ENCODE measurements at regions not wholly inside any gene's neighbourhood (a gene's known extent, or its start where the extent isn't known, plus 50 kb on each side); places are given as distances from the start of the nearest gene placed in this dataset.

GRCh38 chr3:3599016-3599415, 200.2 kb upstream of the LRRN1 start:
- no peak for DNase-seq
- Mint-ChIP-seq H3K27ac (no peak overlapping the region), H3K4me3 (no peak overlapping the region), H3K9me3 (no peaks in the 10 kb centered on the region), H3K27me3 (no peaks in the 10 kb centered on the region), H3K4me1 (no peaks in the 10 kb centered on the region), H3K36me3 (ENCODE audit: low read depth) (no peaks in the 10 kb centered on the region)
- intact Hi-C loops (cut with micrococcal nuclease) = no loop called here

- DNase-seq = no peak
- Mint-ChIP-seq H3K4me1 (no peaks in the 10 kb centered on the region), H3K9me3 (no peaks in the 10 kb centered on the region), H3K36me3 (ENCODE audit: low read depth) (no peaks in the 10 kb centered on the region), H3K27ac (no peak overlapping the region), H3K4me3 (no peak overlapping the region), H3K27me3 (no peaks in the 10 kb centered on the region)
- intact Hi-C loops (cut with micrococcal nuclease) = no loop called here
These were observed 204.2 kb upstream of the LRRN1 start for GRCh38 chr3:3594986-3595385.

- no peak for DNase-seq
- H3K36me3 Mint-ChIP-seq (ENCODE audit: low read depth) = no peaks in the 10 kb centered on the region
These were observed 209.5 kb upstream of the LRRN1 start for GRCh38 chr3:3589715-3590130.

GRCh38 chr3:3587647-3587972, 211.6 kb upstream of the LRRN1 start:
- Mint-ChIP-seq H3K9me3 (no peaks in the 10 kb centered on the region), H3K27ac (no peak overlapping the region), H3K27me3 (no peaks in the 10 kb centered on the region), H3K4me3 (no peak overlapping the region), H3K36me3 (ENCODE audit: low read depth) (no peaks in the 10 kb centered on the region), H3K4me1 (no peaks in the 10 kb centered on the region)
- intact Hi-C loops (cut with micrococcal nuclease) = no loop called here
- DNase-seq = no peak

More at GRCh38 chr3:3589715-3590130, 209.5 kb upstream of the LRRN1 start:
- Mint-ChIP-seq H3K4me3 (no peak overlapping the region), H3K27me3 (no peaks in the 10 kb centered on the region), H3K4me1 (no peaks in the 10 kb centered on the region), H3K9me3 (no peaks in the 10 kb centered on the region), H3K27ac (no peak overlapping the region)
- intact Hi-C loops (cut with micrococcal nuclease) = no loop called here

GRCh38 chr3:3586843-3587646, 212.2 kb upstream of the LRRN1 start:
- intact Hi-C loops (cut with micrococcal nuclease) = no loop called here
- Mint-ChIP-seq H3K36me3 (ENCODE audit: low read depth) (no peaks in the 10 kb centered on the region), H3K4me3 (no peak overlapping the region), H3K4me1 (no peaks in the 10 kb centered on the region), H3K27ac (no peak overlapping the region), H3K9me3 (no peaks in the 10 kb centered on the region), H3K27me3 (no peaks in the 10 kb centered on the region)
- no peak for DNase-seq

- H3K27ac Mint-ChIP-seq = no peak overlapping the region
- intact Hi-C loops (cut with micrococcal nuclease) = no loop called here
- no peak for DNase-seq
- no peaks in the 10 kb centered on the region for H3K27me3 Mint-ChIP-seq
- no peaks in the 10 kb centered on the region for H3K36me3 Mint-ChIP-seq (ENCODE audit: low read depth)
- no peak overlapping the region for H3K4me3 Mint-ChIP-seq
- H3K4me1 Mint-ChIP-seq = no peaks in the 10 kb centered on the region
- no peaks in the 10 kb centered on the region for H3K9me3 Mint-ChIP-seq
These were observed 212.9 kb upstream of the LRRN1 start for GRCh38 chr3:3586336-3586735.

GRCh38 chr3:3579658-3580057, 219.6 kb upstream of the LRRN1 start:
- Mint-ChIP-seq H3K27me3 (no peaks in the 10 kb centered on the region), H3K4me3 (no peak overlapping the region), H3K36me3 (ENCODE audit: low read depth) (no peaks in the 10 kb centered on the region), H3K4me1 (no peaks in the 10 kb centered on the region), H3K27ac (no peak overlapping the region), H3K9me3 (no peaks in the 10 kb centered on the region)
- no peak for DNase-seq
- intact Hi-C loops (cut with micrococcal nuclease) = no loop called here

- Mint-ChIP-seq H3K27ac (no peak overlapping the region), H3K4me1 (no peaks in the 10 kb centered on the region), H3K4me3 (no peak overlapping the region), H3K27me3 (no peaks in the 10 kb centered on the region), H3K9me3 (no peaks in the 10 kb centered on the region), H3K36me3 (ENCODE audit: low read depth) (no peaks in the 10 kb centered on the region)
- intact Hi-C loops (cut with micrococcal nuclease) = no loop called here
- no peak for DNase-seq
These were observed 220.5 kb upstream of the LRRN1 start for GRCh38 chr3:3578718-3579117.

GRCh38 chr3:3577823-3578222, 221.4 kb upstream of the LRRN1 start:
- H3K36me3 Mint-ChIP-seq (ENCODE audit: low read depth) = no peaks in the 10 kb centered on the region
- H3K9me3 Mint-ChIP-seq = no peaks in the 10 kb centered on the region
- intact Hi-C loops (cut with micrococcal nuclease) = no loop called here
- no peak overlapping the region for H3K27ac Mint-ChIP-seq
- no peaks in the 10 kb centered on the region for H3K27me3 Mint-ChIP-seq
- H3K4me3 Mint-ChIP-seq = no peak overlapping the region
- H3K4me1 Mint-ChIP-seq = no peaks in the 10 kb centered on the region
- DNase-seq = no peak

GRCh38 chr3:3573341-3573740, 225.9 kb upstream of the LRRN1 start:
- H3K9me3 Mint-ChIP-seq = no peaks in the 10 kb centered on the region
- DNase-seq = no peak
- intact Hi-C loops (cut with micrococcal nuclease) = no loop called here

GRCh38 chr3:3560591-3561311, 238.5 kb upstream of the LRRN1 start:
- H3K9me3 Mint-ChIP-seq = no peaks in the 10 kb centered on the region
- no peak overlapping the region for H3K27ac Mint-ChIP-seq
- H3K27me3 Mint-ChIP-seq = no peaks in the 10 kb centered on the region
- H3K4me3 Mint-ChIP-seq = no peak overlapping the region
- H3K36me3 Mint-ChIP-seq (ENCODE audit: low read depth) = no peaks in the 10 kb centered on the region
- intact Hi-C loops (cut with micrococcal nuclease) = no loop called here
- DNase-seq = no peak
- no peaks in the 10 kb centered on the region for H3K4me1 Mint-ChIP-seq

More at GRCh38 chr3:3573341-3573740, 225.9 kb upstream of the LRRN1 start:
- no peaks in the 10 kb centered on the region for H3K36me3 Mint-ChIP-seq (ENCODE audit: low read depth)
- no peak overlapping the region for H3K27ac Mint-ChIP-seq
- H3K4me1 Mint-ChIP-seq = no peaks in the 10 kb centered on the region
- H3K27me3 Mint-ChIP-seq = no peaks in the 10 kb centered on the region
- H3K4me3 Mint-ChIP-seq = no peak overlapping the region

GRCh38 chr3:3559786-3560185, 239.4 kb upstream of the LRRN1 start:
- Mint-ChIP-seq H3K27ac (no peak overlapping the region), H3K4me3 (no peak overlapping the region), H3K4me1 (no peaks in the 10 kb centered on the region), H3K36me3 (ENCODE audit: low read depth) (no peaks in the 10 kb centered on the region), H3K27me3 (no peaks in the 10 kb centered on the region), H3K9me3 (no peaks in the 10 kb centered on the region)
- no peak for DNase-seq
- intact Hi-C loops (cut with micrococcal nuclease) = no loop called here

GRCh38 chr3:3556078-3556477, 243.2 kb upstream of the LRRN1 start:
- H3K4me1 Mint-ChIP-seq = no peaks in the 10 kb centered on the region
- intact Hi-C loops (cut with micrococcal nuclease) = no loop called here
- no peaks in the 10 kb centered on the region for H3K9me3 Mint-ChIP-seq
- H3K27ac Mint-ChIP-seq = no peak overlapping the region
- H3K27me3 Mint-ChIP-seq = no peaks in the 10 kb centered on the region
- no peaks in the 10 kb centered on the region for H3K36me3 Mint-ChIP-seq (ENCODE audit: low read depth)
- no peak overlapping the region for H3K4me3 Mint-ChIP-seq
- DNase-seq = no peak

GRCh38 chr3:3553236-3553635, 246.0 kb upstream of the LRRN1 start:
- DNase-seq = no peak
- H3K36me3 Mint-ChIP-seq (ENCODE audit: low read depth) = no peaks in the 10 kb centered on the region
- H3K27ac Mint-ChIP-seq = no peak overlapping the region
- no peaks in the 10 kb centered on the region for H3K4me1 Mint-ChIP-seq
- H3K4me3 Mint-ChIP-seq = no peak overlapping the region
- H3K9me3 Mint-ChIP-seq = no peaks in the 10 kb centered on the region
- intact Hi-C loops (cut with micrococcal nuclease) = no loop called here
- no peaks in the 10 kb centered on the region for H3K27me3 Mint-ChIP-seq

GRCh38 chr3:3552761-3553160, 246.5 kb upstream of the LRRN1 start:
- H3K36me3 Mint-ChIP-seq (ENCODE audit: low read depth) = no peaks in the 10 kb centered on the region
- DNase-seq = no peak
- no peaks in the 10 kb centered on the region for H3K27me3 Mint-ChIP-seq
- H3K4me3 Mint-ChIP-seq = no peak overlapping the region
- no peaks in the 10 kb centered on the region for H3K9me3 Mint-ChIP-seq
- intact Hi-C loops (cut with micrococcal nuclease) = no loop called here
- H3K27ac Mint-ChIP-seq = no peak overlapping the region
- H3K4me1 Mint-ChIP-seq = no peaks in the 10 kb centered on the region
